PFSK-1 (cell line): ENCODE measurements at regions not wholly inside any gene's neighbourhood (a gene's known extent, or its start where the extent isn't known, plus 50 kb on each side); places are given as distances from the start of the nearest gene placed in this dataset.

Source experiments
- FOXP2 ChIP-seq: optimal IDR thresholded peaks from 2 replicates; pipeline ENCODE3; 2011; ENCODE audit warnings: borderline replicate concordance, control low read depth, inconsistent platforms; ENCODE audit not compliant: insufficient read depth; ENCODE audit errors: extremely low read length, extremely low read depth
- POLR2AphosphoS5 ChIP-seq: IDR thresholded peaks from 2 replicates; pipeline ENCODE4 v1.6.1; 2012; ENCODE audit warnings: low read depth, mild to moderate bottlenecking, control low read depth, low read length, moderate library complexity
- SIN3A ChIP-seq: IDR thresholded peaks from 2 replicates; pipeline ENCODE4 v1.6.1; 2012; ENCODE audit warnings: mild to moderate bottlenecking, low read length, moderate library complexity, borderline replicate concordance; ENCODE audit not compliant: insufficient read depth
- TAF1 ChIP-seq: IDR thresholded peaks from 2 replicates; pipeline ENCODE4 v1.6.1; 2012; ENCODE audit warnings: low read length, control low read depth, borderline replicate concordance; ENCODE audit not compliant: insufficient read depth
- TF ChIP-seq, protein P1 (sequence below), 2 experiments: IDR thresholded peaks; 2 replicates each; pipeline versions ENCODE4 v1.6.1 to v1.8.0; 2011 to 2012; ENCODE audit warnings: low read depth in 2 of 2, low read length in 2 of 2, control low read depth in 1 of 2, inconsistent platforms in 1 of 2, mild to moderate bottlenecking in 1 of 2, moderate library complexity in 1 of 2; ENCODE audit not compliant: insufficient read depth in 1 of 2

DNA sequence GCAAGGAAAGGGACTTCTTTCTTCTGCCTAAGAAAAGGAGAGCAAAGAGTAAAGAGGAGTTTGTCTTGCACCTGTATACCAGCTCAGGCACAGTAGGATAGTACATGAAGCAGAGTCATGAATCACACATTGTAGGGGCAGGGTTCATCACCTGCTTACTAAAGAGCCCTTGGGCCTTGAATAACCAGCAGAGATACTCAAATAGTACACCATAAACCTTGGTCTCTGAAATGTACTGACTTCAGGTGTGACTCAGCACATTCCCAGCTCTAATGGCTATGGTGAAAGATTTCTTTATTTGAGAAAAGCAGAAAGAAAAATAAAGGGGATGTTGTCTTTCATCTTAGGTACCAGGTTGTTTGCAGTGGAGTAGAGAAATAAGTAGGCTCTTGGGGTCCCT lies 122.8 kb downstream of the KDM5D start:
- TF ChIP-seq TAF1, result no peak
- TF ChIP-seq SIN3A, result no peak
- TF ChIP-seq, protein P1, sequence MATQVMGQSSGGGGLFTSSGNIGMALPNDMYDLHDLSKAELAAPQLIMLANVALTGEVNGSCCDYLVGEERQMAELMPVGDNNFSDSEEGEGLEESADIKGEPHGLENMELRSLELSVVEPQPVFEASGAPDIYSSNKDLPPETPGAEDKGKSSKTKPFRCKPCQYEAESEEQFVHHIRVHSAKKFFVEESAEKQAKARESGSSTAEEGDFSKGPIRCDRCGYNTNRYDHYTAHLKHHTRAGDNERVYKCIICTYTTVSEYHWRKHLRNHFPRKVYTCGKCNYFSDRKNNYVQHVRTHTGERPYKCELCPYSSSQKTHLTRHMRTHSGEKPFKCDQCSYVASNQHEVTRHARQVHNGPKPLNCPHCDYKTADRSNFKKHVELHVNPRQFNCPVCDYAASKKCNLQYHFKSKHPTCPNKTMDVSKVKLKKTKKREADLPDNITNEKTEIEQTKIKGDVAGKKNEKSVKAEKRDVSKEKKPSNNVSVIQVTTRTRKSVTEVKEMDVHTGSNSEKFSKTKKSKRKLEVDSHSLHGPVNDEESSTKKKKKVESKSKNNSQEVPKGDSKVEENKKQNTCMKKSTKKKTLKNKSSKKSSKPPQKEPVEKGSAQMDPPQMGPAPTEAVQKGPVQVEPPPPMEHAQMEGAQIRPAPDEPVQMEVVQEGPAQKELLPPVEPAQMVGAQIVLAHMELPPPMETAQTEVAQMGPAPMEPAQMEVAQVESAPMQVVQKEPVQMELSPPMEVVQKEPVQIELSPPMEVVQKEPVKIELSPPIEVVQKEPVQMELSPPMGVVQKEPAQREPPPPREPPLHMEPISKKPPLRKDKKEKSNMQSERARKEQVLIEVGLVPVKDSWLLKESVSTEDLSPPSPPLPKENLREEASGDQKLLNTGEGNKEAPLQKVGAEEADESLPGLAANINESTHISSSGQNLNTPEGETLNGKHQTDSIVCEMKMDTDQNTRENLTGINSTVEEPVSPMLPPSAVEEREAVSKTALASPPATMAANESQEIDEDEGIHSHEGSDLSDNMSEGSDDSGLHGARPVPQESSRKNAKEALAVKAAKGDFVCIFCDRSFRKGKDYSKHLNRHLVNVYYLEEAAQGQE (IDR thresholded peaks at IDR 0.05; ENCODE audit: insufficient read depth in 1 of 2, low read depth in 2 of 2, low read length in 2 of 2), result no peak
- TF ChIP-seq POLR2AphosphoS5, result no peak
- no peak for TF ChIP-seq FOXP2

- TF ChIP-seq SIN3A (no peak), POLR2AphosphoS5 (no peak), FOXP2 (no peak), TAF1 (no peak)
- TF ChIP-seq, protein P1 (IDR thresholded peaks at IDR 0.05; ENCODE audit: insufficient read depth in 1 of 2, low read depth in 2 of 2, low read length in 2 of 2), result no peak
Observed at GRCh38 chrY:19601113-19601512, 143.4 kb downstream of the KDM5D start.

- no peak for TF ChIP-seq POLR2AphosphoS5
- TF ChIP-seq FOXP2, result no peak
- no peak for TF ChIP-seq TAF1
- TF ChIP-seq, protein P1 (IDR thresholded peaks at IDR 0.05; ENCODE audit: insufficient read depth in 1 of 2, low read depth in 2 of 2, low read length in 2 of 2), result no peak
- TF ChIP-seq SIN3A, result no peak
Observed at GRCh38 chrY:19600711-19601110, 143.8 kb downstream of the KDM5D start.

GRCh38 chrY:19590235-19590634 lies 154.3 kb downstream of the KDM5D start:
- no peak for TF ChIP-seq FOXP2
- TF ChIP-seq TAF1, result no peak
- no peak for TF ChIP-seq POLR2AphosphoS5
- TF ChIP-seq, protein P1 (IDR thresholded peaks at IDR 0.05; ENCODE audit: insufficient read depth in 1 of 2, low read depth in 2 of 2, low read length in 2 of 2), result no peak
- TF ChIP-seq SIN3A, result no peak

- TF ChIP-seq, protein P1 (IDR thresholded peaks at IDR 0.05; ENCODE audit: insufficient read depth in 1 of 2, low read depth in 2 of 2, low read length in 2 of 2), result no peak
- TF ChIP-seq TAF1 (no peak), FOXP2 (no peak), POLR2AphosphoS5 (no peak)
Observed at GRCh38 chrY:19589664-19590063, 154.9 kb downstream of the KDM5D start.
